Mesothelial cell of epicardium (in vitro differentiated cells): ENCODE measurements at regions not wholly inside any gene's neighbourhood (a gene's known extent, or its start where the extent isn't known, plus 50 kb on each side); places are given as distances from the start of the nearest gene placed in this dataset.

Experiments
- DNase-seq, 2 experiments: peaks; one replicate each; pipeline ENCODE4 v3.0.0; 2021; ENCODE audit warnings: low spot score in 2 of 2; ENCODE audit not compliant: unreplicated experiment in 2 of 2
- H3K27ac Mint-ChIP-seq: 2 replicates; pipeline ENCODE4 v1.8.0; 2021; ENCODE audit warnings: mixed read lengths
- H3K27me3 Mint-ChIP-seq: 2 replicates; pipeline ENCODE4 v1.8.0; 2021; ENCODE audit warnings: low read depth, mixed read lengths
- H3K36me3 Mint-ChIP-seq: 2 replicates; pipeline ENCODE4 v1.8.0; 2021; ENCODE audit warnings: mixed read lengths
- H3K4me1 Mint-ChIP-seq: 2 replicates; pipeline ENCODE4 v1.8.0; 2021; ENCODE audit warnings: mixed read lengths
- H3K4me3 Mint-ChIP-seq: 2 replicates; pipeline ENCODE4 v1.8.0; 2021; ENCODE audit warnings: mild to moderate bottlenecking, moderate library complexity, mixed read lengths
- H3K9me3 Mint-ChIP-seq: 2 replicates; pipeline ENCODE4 v1.8.0; 2021; ENCODE audit warnings: mixed read lengths
- TF ChIP-seq, protein P1 (sequence below): fragments of 200-600 bp; sonication (generic); IDR thresholded peaks from one replicate; pipeline ENCODE4 v1.5.0; 2021; ENCODE audit warnings: antibody characterized with exemption; ENCODE audit not compliant: unreplicated experiment

DNA sequence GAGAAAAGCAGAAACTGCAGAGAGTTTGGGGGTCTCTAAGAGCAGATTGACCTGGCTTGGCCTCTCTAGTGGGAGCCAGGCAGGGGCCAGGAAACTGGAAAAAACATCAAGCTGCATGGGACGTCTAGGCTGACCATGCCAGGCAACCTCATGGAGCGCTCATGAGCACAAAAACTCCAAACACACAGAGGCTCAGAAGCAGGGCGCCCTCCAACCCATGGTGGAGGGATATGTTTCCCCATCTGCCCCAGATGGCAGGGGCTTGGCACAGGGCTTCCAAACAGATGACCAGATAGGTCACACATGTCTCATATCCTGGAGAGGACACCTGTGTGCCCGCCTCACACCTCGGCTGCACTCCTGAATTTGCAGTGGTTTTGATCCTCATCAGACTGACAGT, 879.0 kb downstream of the UQCRFS1 start:
- Mint-ChIP-seq H3K36me3 (no peaks in the 10 kb centered on the region), H3K4me1 (no peaks in the 10 kb centered on the region), H3K27me3 (no peaks in the 10 kb centered on the region), H3K4me3 (no peak overlapping the region), H3K9me3 (peaks cover 6% of the 10 kb centered on the region), H3K27ac (no peak overlapping the region)
- TF ChIP-seq, protein P1, sequence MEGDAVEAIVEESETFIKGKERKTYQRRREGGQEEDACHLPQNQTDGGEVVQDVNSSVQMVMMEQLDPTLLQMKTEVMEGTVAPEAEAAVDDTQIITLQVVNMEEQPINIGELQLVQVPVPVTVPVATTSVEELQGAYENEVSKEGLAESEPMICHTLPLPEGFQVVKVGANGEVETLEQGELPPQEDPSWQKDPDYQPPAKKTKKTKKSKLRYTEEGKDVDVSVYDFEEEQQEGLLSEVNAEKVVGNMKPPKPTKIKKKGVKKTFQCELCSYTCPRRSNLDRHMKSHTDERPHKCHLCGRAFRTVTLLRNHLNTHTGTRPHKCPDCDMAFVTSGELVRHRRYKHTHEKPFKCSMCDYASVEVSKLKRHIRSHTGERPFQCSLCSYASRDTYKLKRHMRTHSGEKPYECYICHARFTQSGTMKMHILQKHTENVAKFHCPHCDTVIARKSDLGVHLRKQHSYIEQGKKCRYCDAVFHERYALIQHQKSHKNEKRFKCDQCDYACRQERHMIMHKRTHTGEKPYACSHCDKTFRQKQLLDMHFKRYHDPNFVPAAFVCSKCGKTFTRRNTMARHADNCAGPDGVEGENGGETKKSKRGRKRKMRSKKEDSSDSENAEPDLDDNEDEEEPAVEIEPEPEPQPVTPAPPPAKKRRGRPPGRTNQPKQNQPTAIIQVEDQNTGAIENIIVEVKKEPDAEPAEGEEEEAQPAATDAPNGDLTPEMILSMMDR = no peak
- no peak for DNase-seq

- Mint-ChIP-seq H3K36me3 (no peaks in the 10 kb centered on the region), H3K9me3 (peaks cover 9% of the 10 kb centered on the region), H3K27me3 (no peaks in the 10 kb centered on the region), H3K27ac (no peak overlapping the region), H3K4me1 (no peaks in the 10 kb centered on the region), H3K4me3 (no peak overlapping the region)
- TF ChIP-seq, protein P1 = no peak
- DNase-seq = no peak
Observed at GRCh38 chr19:28332886-28333285, 880.1 kb downstream of the UQCRFS1 start.

- TF ChIP-seq, protein P1 = no peak
- Mint-ChIP-seq H3K9me3 (peaks cover 9% of the 10 kb centered on the region), H3K4me3 (no peak overlapping the region), H3K36me3 (no peaks in the 10 kb centered on the region), H3K27me3 (no peaks in the 10 kb centered on the region), H3K4me1 (no peaks in the 10 kb centered on the region), H3K27ac (no peak overlapping the region)
- DNase-seq = no peak
Observed at GRCh38 chr19:28332351-28332750, 880.6 kb downstream of the UQCRFS1 start.

- H3K4me1 Mint-ChIP-seq = no peaks in the 10 kb centered on the region
- no peak for DNase-seq
- TF ChIP-seq, protein P1 = no peak
- peaks cover 5% of the 10 kb centered on the region for H3K27me3 Mint-ChIP-seq
- no peak overlapping the region for H3K27ac Mint-ChIP-seq
- H3K4me3 Mint-ChIP-seq = no peak overlapping the region
- H3K9me3 Mint-ChIP-seq = peaks cover 9% of the 10 kb centered on the region
- H3K36me3 Mint-ChIP-seq = no peaks in the 10 kb centered on the region
Observed at GRCh38 chr19:28331596-28331995, 881.4 kb downstream of the UQCRFS1 start.

DNA sequence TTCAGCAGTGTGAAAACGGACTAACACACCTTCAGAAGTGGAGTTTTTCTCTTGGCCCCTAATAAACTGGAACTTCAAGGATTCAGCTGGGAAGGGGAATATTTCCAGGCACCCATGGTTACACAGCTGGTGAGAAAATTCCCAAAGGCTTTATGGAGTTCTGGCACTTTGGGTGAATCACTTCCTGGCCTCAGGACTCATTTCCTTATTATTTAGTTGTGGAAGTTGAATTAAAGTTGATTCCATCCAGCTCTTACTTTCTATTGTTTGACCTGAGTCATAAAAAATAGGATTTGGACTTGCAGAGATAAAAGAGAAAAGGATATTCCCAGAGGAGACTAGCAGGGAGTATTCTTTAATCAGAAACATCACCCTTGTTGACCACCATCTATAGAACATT, 882.1 kb downstream of the UQCRFS1 start:
- no peaks in the 10 kb centered on the region for H3K4me1 Mint-ChIP-seq
- TF ChIP-seq, protein P1 = no peak
- H3K27me3 Mint-ChIP-seq = peaks cover 9% of the 10 kb centered on the region
- peaks cover 9% of the 10 kb centered on the region for H3K9me3 Mint-ChIP-seq
- no peak for DNase-seq
- H3K27ac Mint-ChIP-seq = no peak overlapping the region
- no peak overlapping the region for H3K4me3 Mint-ChIP-seq
- H3K36me3 Mint-ChIP-seq = no peaks in the 10 kb centered on the region

DNA sequence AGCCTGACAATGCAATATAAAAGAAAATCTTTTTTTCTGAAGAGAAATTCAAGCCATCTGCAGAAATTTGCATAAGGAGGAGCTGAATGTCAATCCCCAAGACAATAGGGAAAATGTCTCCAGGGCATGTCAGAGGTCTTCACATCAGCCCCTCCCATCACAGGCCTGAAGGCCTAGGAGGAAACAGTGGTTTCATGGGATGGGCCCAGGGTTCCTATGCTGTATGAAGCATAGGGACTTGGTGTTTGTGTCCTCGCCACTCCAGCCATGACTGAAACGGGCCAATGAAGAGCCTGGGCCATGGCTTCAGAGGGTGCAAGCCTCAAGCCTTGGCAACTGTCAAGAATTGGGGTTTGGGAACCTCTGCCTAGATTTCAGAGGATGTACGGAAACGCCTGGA, 883.5 kb downstream of the UQCRFS1 start:
- no peak for DNase-seq
- Mint-ChIP-seq H3K9me3 (peaks cover 9% of the 10 kb centered on the region), H3K36me3 (no peaks in the 10 kb centered on the region), H3K27me3 (peaks cover 9% of the 10 kb centered on the region), H3K4me3 (no peak overlapping the region), H3K27ac (no peak overlapping the region), H3K4me1 (no peaks in the 10 kb centered on the region)
- TF ChIP-seq, protein P1 = no peak
